Stimulated activated CD8-positive, alpha-beta memory T cell treated with anti-CD3 and anti-CD28 coated beads, Interleukin-7, amount 100 ng/mL, for 24 hours (primary cell): ENCODE measurements at regions not wholly inside any gene's neighbourhood (a gene's known extent, or its start where the extent isn't known, plus 50 kb on each side); places are given as distances from the start of the nearest gene placed in this dataset.
"Not testable (repeated sequence)": the region's sequence is repeated elsewhere in the genome, so short reads cannot be mapped to it uniquely, and the experiment has no call there.

Source experiments
- DNase-seq: peaks from one replicate; pipeline ENCODE4 v3.0.0-alpha.2; 2020; ENCODE audit warnings: low read depth

DNA sequence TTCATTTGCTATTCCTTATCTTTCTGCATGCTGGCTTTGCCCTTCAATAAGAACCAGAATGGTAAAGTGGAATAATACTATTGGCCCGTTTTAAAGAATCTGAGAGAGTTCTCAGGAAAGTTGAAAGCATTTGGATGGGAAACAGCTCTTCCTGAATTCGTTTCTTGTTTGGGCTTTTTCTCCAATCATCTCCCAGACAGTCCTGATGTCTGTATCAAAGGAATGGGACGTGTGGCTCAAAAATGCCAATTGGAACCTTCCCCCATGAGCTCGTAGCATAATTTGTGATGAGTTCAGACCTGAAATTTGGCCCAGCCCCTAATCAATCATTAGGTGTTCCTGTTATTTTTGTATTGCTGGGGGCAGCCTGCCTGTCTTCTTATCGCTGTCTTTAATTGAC lies 75.8 kb upstream of the BACH2 start:
- DNase-seq = no peak

DNA sequence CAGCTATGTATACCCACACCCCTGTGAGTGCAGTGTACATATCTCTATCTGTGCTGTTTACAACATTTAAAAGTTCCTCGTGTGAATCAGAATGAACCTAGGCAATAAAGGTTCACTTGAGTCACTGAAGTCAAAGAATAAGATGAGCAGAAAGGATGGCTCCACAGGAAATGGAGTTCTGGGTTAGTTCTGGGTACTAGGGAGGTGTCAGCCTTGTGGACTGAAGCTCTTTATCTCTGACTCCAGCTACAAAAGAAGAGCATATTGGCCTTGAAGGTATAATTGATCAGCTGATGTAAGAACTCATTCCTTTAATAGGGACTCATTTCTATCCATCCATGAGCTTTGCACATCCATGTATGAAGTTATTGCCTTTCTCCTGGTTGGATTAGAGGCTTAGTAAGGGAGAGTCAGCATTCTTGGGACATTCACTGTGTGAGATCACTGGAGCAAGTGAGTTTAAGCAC lies 73.9 kb upstream of the BACH2 start:
- DNase-seq = no peak

DNA sequence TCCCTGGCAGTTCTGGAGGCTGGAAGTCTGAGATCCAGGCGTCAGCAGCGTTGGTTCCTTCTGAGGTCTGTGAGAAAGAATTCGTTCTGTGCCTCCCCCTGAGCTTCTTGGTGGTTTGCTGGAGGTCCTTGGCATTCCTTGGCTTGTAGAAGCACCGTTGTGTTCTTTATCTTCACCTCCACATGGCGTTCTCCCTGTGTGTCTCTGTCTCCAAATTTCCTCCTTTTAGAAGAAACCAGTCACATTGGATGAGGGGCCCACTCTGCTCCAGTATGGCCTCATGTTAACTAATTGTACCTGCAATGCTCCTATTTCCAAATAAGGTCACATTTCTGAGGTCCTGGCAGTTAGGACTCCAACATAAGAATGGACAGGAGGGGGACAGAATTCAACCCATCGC lies 73.0 kb upstream of the BACH2 start:
- no peak for DNase-seq

DNA sequence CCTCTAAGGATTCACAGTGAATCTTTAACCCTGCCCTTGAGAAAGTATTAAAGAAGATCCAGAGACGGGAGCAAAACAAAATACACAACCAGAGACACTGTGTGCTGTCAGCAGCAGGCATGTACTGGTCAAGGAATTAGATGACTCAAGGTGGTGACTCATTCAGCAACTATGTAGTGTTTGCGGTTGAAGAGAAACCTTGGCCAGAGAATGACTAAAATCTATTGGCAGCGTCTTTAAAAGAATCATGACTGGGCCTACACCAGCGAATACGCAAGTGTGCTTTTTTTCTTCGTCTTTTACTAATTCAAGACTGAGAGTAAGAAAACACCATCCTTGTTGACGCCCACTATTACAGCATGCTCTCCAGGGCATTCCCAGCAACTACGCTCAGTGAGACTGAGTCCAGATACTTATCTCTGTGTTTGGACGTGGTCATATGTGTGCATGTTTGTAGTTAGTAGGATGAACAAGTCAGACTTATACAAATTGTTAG lies 72.4 kb upstream of the BACH2 start:
- DNase-seq = no peak

DNA sequence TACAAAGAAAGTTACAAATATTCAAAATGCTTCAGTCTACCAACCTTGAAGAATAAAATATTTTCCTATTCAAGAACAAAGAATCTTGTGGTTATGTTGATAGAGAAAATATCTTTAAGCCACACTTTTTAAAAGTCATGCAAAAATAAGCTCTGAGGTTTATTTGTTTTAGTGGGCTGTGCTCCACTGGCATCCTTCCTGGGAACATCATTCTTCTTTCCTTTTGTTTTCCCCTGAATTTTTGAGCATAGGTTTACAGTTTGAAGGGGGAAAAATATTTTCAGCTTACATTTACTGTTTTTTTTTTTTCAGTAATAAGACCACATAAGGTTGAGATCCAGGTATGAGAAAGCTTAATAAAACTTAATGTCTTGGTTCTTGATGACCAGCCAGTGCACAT lies 72.0 kb upstream of the BACH2 start:
- DNase-seq = no peak

DNA sequence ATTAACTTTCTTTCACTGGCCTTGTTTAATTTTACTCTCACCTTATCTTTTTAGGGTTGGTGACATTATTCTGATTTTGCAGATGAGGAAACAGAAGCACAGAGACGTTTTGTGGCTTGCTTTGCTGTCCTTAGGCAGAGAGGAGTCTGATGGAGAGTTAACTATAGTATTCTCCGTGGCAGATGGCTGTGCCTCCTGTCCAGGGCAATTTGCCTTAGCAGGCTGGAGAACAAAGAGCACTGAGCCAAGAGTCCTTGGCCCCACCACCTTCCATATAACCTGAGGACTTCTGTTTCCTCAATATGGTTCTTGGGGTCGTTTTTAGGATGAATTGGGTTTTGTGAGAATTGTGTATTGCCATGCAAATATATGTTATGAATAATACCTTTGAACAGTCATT lies 71.4 kb upstream of the BACH2 start:
- no peak for DNase-seq

DNA sequence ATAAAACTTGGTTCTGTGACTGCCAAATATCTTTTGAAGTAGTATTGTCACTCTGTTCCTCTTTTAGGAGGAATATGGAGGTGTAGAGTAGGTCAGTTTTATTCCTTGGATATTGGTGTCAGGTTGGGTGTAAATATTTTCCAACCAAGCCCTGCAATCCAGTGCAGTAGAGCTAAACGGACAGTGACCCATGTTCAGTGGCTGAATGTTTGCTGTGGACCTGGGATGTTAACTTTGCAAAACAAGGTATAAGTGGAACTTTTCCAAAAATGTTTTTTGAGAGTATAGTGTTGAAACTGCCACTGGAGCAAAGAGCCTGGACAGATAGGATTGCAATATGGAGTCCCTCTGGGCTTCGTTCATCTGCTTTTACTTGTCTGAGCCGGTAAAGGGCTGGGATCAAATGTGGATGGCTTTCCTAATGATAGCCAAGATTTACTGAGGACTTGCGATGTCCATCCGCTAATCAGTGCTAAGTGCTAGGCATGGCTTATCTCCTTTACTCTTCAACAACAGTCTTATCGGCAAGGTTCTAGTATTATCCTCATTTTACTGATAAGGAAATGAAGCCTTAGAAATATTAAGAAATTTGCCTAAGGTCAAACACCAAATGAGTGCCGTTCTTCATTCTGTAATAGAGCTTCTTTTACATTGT lies 69.0 kb upstream of the BACH2 start:
- no peak for DNase-seq

DNA sequence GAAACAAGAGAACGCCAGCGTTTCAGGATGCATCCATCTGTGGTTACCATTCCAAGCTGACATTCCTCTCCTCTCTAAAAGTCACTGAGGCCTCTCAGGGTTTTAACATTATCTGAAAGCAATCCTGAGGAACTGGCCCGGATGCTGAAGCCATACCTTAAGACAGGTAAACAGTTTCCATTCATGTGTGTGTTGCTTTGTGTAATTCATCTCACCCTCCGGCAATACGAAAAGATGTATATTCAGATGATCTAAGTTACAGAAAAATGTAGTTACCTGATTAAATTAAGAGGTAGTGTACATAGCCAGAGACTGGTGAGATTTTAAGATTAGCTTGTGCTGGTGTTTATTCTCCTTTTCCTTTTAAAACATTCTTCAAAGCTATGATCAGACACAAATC lies 68.4 kb upstream of the BACH2 start:
- DNase-seq = no peak

DNA sequence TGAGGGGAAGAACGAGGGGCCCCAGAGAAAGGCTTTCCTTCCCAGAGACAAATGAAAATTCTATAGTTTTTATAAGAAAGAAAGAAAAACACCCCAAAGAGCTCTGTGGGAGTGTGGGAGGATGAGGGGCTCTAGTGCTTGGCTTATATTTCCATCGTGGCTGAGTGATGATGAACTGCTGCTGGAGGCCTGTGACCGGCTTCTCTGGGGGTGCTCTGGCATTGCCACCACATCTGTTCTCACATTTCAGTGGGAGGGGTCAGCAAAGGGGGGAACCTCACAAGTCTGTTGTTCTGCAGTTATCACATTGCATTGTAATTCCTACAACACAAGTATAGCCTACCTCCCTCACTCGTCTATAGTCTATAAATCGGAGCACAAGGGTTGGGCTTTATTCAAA lies 67.6 kb upstream of the BACH2 start:
- DNase-seq = no peak

DNA sequence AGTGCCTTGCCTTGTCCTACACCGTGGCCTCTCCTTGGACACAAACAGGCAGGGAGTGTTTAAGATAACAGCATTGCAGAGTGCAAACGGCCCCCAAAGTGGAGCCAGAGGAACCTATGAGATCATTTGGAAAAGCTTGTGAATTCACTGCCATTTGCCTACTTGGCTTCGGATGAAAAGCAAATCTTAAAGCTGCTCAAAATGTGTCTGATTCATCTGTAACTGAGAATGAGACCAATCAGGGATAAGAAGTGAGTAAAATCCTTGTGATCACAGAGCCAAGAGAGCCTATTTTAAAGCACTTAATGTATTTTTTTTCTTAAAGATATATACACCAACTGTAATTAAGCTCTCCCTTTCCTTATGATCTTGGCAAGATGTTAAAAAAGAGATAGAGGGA lies 65.7 kb upstream of the BACH2 start:
- no peak for DNase-seq

DNA sequence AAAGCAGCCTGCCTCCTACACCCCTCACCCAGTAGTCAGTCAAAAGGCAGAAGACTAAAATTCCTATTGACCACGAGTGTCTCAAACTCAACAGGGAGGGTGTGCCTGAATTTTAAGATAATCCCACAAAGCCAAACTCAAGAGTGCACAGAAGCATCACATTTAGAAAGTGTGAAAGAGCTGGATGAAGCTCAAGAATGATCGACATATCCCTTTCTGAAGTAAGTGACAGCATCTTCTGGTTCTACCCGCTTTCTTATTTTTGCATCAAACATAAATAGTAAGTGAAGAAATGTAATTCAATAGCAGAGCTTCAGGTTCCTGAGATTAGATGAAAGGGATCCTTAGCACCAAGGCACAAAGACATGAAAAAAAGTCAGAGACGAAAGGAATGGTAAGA lies 64.5 kb upstream of the BACH2 start:
- DNase-seq = no peak

DNA sequence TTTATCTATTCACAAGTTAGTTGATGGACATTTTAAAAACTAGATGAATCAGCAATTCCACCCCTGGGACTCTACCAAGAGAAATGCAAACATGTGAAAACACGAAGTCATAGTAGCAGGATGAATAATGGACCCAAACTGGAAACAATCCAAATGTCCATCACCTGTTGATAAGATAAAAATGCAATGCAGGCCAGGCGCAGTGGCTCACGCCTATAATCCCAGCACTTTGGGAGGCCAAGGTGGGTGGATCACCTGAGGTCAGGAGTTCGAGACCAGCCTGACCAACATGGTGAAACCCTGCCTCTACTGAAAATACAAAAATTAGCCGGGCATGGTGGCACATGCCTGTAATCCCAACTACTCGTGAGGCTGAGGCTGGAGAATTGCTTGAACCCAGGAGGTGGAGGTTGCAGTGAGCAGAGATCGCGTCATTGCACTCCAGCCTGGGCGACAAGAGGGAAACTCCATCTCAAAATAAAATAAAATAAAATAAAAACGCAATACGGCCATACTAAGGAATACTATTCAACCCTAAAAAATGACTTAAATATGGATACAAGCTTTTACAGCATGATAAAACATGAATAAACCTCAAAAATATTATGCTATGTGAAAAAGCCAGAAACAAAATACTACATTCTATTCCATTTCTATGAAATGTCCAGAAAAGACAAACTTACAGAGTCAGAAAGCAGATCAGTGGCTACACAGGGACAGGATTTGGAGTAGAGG lies 61.6 kb upstream of the BACH2 start:
- DNase-seq = not testable (repeated sequence)

DNA sequence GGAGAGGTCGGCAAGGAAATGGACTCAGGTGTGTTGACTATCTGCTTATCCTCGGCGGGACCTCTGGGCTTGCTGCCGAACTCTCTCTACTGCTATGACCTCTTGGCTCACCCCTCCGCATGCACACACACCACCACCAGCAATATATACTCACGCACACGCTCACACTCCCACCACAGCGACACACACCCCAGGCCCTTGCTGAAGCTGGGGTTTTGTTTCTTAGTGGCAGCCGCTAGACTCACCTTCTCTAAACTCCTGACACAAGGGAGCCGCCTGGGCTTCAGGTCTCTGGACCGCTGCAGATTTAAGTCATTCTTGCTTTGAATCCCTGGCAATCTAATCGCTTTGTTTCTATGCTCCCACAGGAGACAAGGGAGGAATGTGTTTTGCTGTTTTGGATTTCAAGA lies 59.4 kb upstream of the BACH2 start:
- DNase-seq = no peak

DNA sequence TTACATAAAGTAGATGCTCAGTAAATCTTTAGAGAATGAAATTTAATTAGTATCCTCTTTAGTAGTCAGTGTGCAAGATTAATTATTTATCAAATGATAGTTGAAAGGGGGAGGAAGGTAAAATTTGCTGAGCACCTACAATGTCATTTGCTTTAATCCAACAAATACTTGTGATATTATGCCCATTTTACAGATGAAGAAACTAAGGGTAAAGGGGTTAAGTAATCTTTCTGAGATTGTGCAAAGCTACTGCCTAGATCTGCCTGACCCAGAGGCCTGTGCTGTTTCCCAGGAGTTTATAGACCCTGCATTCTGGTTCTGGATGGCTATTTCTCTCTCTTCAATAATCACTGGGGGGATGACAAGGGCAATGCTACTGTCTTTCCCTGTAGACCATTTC lies 58.3 kb upstream of the BACH2 start:
- DNase-seq = no peak

DNA sequence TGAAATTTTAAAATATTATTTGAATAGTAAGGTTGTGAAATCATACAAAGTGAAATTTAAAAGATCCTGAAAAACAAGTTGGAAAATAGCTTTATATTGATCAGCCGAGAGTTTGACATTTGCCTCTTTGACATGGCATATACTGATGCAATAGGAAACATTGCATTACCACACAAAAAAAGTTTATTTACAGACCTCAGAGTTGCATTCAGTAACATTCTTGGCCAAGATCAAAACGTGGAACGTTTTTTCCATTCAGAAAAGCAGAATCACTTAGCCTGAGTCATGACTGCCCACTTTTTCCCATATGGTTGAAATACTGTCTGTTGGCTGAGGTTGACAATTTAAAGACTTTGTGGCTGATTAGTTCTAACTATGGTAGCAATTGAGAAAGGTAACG lies 55.1 kb upstream of the BACH2 start:
- no peak for DNase-seq

DNA sequence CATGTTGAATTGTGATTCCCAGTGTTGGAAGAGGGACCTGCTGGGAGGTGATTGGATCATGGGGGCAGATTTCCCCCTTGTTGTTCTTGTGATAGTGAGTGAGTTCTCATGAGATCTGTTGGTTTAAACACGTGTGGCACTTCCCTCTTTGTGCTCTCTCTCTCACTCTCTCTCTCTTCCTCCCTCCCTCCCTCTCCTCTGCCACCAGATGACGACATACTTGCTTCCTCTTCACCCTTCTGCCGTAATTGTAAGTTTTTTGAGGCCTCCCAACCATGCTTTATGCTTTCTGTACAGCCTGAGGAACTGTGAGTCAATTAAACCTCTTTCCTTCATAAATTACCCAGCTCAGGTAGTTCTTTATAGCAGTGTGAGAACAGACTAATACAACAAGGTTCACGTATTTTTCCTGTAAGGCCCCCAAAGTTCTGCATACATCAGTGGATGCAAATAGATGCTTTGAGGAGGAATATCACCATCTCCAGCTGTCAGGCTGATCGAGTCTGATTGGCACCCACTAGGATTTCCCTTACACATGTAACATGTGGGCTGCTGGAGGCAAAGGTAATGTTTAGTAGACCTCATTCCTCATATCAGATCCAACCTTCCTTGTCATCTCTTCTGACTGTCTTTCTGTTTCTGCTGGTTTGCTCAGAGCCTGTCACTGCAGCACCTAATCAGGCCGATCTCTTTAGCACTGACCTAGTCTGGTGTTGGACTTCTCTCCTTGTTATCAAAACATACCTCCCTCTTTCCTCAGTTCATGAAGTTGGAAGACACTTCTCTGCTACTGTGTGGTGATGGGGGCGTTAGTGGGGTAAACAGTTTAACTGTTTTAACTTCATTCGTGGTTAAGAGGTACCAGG lies 54.3 kb upstream of the BACH2 start:
- no peak for DNase-seq

DNA sequence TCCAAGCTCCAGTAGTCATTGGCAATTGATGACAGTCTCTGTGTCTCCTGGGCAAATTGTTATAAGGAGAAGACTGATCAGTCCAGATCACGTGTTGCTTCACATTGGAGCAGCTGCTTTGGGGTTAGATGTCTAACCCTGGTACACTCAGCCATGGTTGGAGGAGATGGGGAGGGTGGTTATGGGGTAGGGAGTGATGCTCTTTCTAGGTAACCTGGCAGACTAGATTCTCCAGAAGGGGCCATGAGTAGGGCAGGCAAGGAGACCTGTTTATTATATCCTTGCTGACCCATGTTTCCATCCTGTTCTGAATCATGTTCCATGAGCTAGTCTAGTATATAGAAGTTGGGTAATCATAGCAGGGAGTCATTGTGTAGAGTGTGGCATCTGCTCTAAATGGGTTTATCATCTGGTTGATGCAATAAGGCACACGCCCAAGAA lies 50.8 kb upstream of the BACH2 start:
- no peak for DNase-seq

DNA sequence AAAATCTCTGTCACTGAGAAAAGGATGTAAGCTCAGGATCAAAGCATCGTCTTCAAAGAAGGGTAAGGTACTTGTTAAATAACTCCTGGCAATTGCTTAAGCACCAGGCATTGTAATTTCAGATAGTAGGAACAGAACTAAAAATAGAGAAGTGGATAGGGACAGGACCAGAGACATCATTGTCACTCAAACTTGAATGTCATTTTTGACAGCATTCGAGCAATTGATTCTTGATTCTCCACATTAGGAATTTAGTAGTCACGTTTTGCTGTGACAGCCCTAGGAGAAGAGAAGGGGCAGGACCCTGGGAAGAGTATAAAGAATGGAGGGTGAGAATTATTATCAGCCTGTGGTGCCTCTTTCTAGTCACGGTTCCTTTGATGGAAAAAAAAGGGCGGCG lies 50.1 kb upstream of the BACH2 start:
- DNase-seq = no peak
